ENCODE measurements at regions not wholly inside any gene's neighbourhood (a gene's known extent, or its start where the extent isn't known, plus 50 kb on each side); places are given as distances from the start of the nearest gene placed in this dataset.
A peak's percentile ranks its signal among the peaks of the same experiment; 100 is the strongest.

DNA sequence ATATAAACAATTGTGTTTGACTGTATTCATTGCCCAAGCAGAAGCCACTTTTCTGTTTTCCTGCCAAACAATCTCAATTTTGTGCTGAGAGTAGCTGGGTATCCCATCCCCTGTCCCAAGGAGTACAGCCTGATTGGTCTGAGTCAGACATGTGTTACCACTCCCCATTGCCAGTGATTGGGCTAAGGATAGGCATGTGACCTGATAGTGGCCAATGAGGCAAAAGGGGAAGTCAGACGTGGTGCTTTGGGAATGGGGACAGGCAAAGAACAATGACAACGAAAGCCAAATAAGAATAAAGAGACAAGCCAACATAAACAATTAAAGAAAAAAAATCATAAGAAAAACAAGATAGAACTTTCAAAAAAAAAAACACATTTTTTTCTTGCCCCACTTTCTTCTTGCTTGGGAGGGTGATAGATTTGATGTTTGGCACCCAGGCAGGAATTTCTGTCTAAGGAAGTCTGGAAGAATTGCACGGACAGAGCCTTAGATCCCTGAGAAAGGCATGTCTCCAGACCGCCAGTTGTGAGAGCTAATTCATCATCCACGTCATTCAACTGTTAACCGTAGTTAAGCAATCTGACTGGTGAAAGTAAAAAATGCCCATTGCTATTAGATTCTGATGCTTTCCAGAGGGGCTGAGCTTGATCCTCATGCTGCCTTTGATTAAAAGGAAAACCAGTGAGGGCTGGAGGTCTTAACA lies 626.6 kb upstream of the TMEM132C start:
- no peak for DNase-seq

GRCh38 chr12:127642208-127642607 lies 624.8 kb upstream of the TMEM132C start:
- no peak for DNase-seq

DNA sequence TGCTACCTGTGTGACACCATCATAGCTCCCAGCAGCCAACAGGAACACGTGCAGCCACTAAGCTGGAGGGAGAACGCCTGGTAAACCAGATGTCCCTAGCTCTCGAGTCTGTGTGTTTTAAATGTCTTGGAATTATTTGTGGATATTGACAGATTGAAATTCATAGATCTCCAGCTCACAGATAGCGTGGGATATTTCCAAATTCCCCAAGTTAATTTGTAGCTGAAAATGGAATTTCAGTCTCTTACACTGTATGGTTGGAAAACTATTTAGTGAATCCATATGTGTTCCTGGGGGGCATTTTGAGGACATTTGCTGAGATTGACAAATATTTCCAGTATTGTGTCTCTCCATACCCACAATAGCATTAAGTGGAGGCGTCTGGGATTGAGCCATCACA lies 618.6 kb upstream of the TMEM132C start:
- no peak for DNase-seq

DNA sequence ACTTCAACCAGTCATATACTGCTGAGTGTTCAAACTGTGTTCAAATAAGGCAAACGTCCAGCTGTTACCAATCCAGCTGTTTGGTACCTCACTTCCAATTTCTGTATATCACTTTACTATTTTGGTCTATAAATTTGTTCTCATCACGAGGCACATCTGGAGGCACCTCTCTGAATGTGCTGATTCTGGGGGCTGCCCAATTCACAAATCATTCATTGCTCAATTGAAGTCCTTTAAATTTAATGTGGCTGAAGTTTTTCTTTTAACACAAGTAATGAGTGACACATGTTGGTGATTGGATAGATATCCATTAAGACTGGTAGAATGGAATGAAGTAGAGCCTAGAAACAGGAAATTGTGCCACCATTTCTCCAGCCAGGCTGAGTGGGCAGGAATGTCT lies 617.0 kb upstream of the TMEM132C start:
- DNase-seq = no peak

DNA sequence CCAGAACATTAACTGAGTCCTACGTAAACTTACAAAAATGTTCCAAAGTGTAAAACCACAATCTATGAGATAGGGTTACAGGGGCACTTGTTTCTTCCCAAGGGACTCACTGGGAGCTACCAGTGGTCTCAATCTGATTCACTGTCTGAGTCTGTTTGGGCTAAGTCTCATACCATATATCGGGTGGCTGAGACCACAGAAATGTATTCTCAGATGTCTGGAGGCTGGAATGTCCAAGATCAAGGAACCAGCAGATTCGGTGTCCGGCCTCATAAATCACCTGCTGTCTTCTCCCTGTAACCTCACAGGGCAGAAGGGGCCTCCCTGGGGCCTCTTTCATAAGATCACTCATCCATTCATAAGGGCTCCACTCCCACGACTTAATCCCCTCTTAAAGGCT lies 616.3 kb upstream of the TMEM132C start:
- DNase-seq = no peak

DNA sequence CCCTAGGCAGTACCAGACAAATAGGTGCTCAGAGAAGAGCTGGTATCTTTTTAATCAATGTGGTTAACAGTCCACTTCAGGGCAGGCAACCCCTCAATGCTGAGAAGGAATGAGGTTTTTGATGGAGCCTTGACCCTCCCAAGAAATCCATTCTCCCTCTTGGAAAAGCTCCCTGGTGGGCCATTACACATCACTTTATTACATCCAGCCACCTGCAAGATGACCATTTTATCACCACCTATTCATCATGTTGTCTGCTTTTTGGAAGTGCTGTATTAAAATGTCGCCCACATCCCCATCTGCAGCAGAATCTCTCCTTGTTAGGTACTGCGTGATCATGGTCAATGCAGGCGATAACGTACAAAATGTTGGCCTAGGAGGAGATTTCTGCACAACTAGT lies 614.7 kb upstream of the TMEM132C start:
- DNase-seq = no peak

GRCh38 chr12:127654383-127654985 lies 612.5 kb upstream of the TMEM132C start:
- DNase-seq = no peak

DNA sequence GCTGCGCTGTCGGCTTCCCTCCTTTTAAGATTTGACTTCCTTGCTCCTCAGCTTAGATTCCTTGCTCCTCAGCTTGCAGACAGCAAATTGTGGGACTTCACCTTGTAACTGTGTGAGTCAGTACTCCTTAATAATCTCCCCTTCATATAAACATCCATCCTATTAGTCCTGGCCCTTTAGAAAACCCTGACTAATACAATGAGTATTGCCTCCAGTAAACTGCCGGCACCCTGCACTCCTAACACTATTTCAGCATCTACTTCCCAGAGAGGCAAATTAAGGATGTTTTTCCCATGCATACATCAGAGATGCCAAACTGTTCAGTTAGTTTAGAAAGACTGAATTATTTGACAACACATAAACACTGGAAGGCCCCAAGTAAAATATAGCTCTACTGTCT lies 611.3 kb upstream of the TMEM132C start:
- no peak for DNase-seq

DNA sequence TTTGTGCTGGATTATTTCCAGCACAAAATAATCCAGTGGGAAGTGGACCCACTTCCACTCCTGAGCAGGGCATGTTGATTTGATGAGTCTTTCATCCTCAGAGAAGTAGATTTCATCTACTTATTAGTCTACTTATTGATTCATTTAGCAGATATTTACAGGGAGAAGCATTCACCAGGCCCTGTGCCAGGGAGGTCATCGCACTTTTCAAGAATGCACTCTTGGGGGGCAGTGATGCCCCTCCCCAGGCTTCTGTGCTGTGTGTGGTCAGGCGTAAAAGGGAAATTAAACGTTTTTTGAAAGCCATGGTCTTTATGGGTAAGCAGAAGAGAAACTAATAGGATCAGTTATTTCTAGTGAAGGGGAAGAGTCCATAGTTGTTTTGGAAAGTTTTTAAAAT lies 610.7 kb upstream of the TMEM132C start:
- no peak for DNase-seq

- DNase-seq = no peak
Measured at GRCh38 chr12:127657036-127657435, 609.9 kb upstream of the TMEM132C start.

GRCh38 chr12:127660961-127661360 lies 606.0 kb upstream of the TMEM132C start:
- DNase-seq = no peak

- DNase-seq = no peak
Measured at GRCh38 chr12:127663716-127664115, 603.3 kb upstream of the TMEM132C start.

DNA sequence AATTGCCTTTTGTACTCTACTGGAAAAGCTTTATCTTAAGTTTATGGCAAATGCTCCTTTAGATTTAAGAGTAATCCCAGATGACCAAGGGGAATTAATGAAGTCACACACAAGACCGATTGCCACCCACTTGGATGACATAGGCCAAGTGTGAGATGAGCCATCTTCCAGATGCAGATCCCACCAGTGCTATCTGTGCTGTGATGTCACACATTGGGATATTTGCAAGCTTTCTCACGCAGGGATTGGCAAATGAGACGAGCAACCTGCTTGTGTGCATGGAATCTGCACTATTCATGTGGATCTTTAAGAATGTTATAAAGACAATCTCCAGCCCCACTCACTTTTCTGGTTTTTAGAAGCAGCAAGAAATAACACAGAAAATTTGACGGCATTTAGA lies 602.1 kb upstream of the TMEM132C start:
- no peak for DNase-seq

DNA sequence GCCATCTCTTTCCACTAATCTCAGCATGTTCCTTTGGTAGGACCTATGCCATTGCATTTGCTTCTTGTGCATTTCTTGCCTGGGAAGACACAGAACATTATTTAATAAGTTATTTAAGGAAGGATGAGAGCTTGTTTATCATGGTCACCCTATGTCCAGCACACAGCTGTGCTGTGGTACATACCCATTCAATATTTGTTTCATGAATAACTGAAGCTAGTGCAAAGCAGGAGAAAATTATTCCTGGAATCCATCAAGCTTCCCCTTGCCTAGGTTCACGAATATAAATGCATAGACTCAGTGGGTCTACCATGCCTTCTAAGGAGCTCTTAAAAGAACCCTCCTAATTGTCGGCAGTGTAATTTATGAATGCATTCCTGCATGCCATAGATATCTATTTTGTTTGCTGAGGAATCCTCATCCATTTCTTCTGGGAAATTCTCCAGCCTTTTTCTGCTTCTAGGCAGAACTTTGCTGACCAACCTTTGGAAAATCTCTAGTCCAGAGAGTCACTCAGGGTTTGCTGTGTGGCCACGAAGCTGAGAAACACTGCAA lies 599.8 kb upstream of the TMEM132C start:
- no peak for DNase-seq

DNA sequence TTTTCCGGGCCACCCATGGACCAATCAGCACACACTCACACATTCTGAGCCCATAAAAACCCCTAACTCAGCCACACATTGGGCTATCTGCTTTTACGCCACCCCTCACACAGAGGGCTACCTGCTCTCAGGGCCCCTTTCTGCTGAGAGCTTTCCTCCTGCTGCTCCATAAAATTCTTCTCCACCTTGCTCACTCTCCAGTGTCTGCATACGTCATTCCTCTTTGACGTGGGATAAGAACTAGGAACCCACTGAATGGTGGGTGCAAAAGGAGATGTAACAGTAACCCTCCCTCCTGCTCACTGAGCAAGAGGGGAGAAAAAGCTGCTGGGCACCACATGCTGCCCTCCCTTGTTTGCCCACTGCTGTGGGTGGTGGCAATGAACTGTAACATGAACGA lies 596.7 kb upstream of the TMEM132C start:
- DNase-seq = no peak

DNA sequence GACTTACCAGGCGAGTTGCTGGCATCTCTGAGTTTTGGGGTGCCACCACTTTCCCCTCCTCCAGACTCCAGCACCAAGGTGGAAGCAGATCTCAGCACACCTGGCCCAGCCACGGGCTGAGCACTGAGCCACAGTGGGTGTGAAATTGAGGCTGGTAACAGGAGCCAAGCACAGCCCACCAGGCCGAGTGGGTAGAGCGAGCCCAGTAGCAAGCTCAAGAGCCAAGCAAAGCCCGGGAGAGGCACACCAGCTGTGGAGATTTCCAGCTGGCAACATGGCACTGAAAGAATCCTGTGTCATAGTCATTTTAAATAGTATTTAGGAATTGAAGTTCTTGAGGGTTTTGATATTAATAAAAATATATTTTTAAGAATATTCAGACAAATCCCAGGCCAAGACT lies 596.2 kb upstream of the TMEM132C start:
- no peak for DNase-seq

- no peak for DNase-seq
Measured at GRCh38 chr12:127675936-127676335, 591.0 kb upstream of the TMEM132C start.

DNA sequence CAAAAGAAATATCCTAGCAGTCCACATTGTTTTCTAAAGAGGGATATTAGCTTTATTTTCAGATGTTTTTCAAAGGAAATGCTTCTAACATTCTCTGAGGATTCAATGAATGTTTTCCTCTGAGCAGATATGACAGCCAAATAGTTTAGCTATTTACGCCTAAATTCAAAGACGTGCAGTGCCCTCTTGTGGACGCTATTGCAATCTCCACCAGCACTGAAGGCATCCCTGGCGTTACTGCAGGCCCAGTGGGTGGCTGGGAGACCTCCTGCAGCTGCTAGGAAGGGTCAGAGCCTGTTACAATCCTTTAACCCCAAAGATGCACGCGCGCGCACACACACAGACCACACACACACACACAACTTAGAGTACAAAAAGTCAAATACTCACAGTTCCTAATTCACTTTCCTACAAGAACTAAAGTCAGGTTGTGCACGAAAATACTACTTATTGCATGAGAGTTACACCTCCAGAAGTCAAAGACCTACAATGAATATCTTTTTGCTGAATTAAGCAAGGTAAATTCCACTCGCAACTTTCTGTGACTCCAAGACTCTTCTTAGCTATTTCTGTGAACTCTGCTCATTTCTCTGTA lies 589.3 kb upstream of the TMEM132C start:
- peak; percentile 49 for DNase-seq

GRCh38 chr12:127678945-127679344 lies 588.0 kb upstream of the TMEM132C start:
- no peak for DNase-seq

- DNase-seq = no peak
Measured at GRCh38 chr12:127680516-127680915, 586.5 kb upstream of the TMEM132C start.

- no peak for DNase-seq
Measured at GRCh38 chr12:127681151-127681754, 585.7 kb upstream of the TMEM132C start.

GRCh38 chr12:127685491-127685890 lies 581.5 kb upstream of the TMEM132C start:
- DNase-seq = no peak

DNA sequence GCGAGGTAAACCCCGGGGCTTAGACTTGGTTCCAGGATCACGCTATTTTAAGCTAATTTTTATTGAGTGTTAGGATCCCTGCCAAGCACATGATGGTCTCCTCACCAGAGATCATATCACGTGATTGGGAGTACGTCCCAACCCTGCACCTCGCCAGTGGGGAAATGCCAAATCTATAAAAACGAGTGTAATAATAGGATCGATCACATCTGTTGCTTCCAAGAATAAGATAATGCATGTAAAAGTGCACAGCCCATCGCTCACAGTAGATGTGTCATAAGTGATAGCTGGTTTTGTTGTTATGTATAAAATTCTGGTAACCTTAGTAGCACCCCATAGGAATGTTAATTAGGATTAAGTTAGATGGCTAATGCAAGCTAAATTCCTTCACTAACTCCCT lies 581.0 kb upstream of the TMEM132C start:
- DNase-seq = no peak

DNA sequence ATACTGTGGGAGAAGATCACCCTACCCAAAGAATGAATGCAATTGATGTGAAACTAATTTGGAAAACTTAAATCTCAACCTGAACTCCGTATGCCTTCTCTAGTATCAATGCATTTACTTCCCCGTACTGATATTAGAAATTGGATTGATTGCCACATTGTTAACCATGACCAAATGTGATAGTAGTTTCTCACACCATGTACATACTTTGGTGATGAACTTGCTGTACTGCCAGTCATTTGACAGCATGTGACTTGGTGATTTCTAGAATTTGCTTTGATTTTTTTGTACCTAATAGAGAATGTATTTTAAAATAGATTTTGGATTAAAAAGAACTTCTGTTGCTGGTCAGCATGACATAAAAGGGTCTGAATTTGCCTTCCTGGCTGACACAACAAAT lies 579.8 kb upstream of the TMEM132C start:
- DNase-seq = no peak

Measured in NCI-H2107 (cell line).